GM18909 (cell line): ENCODE measurements at regions not wholly inside any gene's neighbourhood (a gene's known extent, or its start where the extent isn't known, plus 50 kb on each side); places are given as distances from the start of the nearest gene placed in this dataset.
"Not testable (repeated sequence)": the region's sequence is repeated elsewhere in the genome, so short reads cannot be mapped to it uniquely, and the experiment has no call there.

Experiments used
- ATAC-seq: cut with Tn5 transposase; IDR thresholded peaks from one replicate; pipeline ENCODE4 v1.9.1; 2021; ENCODE audit warnings: mild to moderate bottlenecking; ENCODE audit not compliant: unreplicated experiment, poor library complexity

DNA sequence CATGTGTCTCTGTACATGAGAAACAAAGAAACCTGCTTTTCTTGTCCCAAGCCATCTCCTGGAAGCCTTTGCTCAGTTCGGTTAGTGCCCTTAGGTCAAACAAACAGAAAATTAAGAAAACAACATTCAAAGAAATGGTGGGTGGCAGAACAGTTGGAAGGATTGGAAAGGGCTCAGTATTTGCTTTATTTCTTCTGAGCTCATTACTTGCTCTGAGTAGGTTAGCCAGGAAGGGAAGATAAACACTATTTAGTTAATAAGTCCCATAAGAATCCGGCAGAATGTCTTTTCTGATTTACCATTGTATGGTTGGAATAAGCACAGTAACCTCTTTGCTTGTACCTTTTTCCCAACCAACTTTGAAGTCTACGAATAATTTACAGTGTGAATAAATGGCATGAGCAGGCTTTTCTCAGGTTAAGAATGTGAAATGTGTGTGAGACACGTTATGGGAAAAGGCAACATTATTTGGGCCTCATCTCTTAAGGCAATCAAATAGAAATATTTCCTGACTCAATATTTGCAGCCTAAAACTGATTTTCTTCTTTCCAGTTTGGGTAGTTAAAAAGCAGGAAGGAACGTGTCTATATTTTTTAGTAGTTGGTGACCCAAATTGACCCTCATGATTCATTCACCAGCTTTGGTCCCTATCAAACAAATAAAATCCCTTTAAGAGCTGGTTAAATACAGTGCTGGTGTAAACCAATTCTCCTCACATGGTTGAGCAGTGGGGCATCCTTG lies 158.5 kb downstream of the DKK1 start:
- no peak for ATAC-seq

DNA sequence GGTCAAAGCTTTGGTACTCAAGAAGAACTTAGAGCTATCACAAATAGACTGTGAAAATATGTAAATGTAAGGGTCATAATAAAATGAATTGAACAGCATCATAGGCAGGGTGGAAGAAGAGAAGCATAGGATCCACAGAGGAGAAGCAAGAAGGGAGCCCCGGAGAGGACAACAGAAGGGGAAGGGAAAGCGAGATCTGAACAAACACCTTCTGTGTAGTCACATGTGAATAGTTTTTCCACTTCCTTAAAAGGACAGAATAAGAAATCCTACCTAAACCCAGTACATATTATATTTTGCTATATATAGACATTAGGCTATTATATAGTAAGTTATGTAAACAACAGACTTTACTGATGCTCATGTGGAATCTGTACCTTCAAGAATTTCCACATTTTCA lies 160.2 kb downstream of the DKK1 start:
- ATAC-seq, result no peak

DNA sequence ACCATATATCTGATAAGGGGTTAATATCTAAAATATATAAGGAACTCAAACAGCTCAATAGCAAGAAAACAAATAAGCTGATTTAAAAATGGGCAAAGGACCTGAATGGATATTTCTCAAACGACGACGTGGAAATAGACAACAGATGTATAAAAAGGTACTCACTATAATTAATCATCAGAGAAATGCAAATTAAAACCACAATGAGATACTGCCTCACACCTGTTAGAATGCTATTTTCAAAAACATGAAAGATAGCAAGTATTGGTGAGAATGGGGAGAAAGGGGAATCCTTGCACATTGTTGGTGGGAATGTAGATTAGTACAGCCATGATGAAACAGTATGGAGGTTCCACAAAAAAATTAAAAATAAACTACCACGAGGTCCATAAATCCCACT lies 163.2 kb downstream of the DKK1 start:
- no peak for ATAC-seq

DNA sequence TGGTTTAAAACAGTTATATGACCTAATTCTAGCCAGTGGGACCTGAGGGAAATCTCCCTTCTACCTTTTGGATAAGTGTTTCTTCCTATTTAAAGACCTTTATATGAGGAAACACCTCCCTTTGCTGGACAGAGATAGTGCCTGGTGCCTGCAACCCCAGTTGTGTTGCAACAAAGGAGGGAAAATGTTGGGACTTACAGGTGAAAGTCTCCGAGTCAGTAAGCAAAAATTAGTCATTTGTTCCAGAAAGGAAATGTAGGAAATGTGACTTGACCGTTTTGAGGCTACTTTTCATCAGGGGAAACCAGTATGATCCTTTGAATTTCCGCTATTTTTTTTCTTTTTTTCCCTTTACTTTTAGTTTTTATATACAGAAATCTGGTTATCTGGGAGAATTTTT lies 165.5 kb downstream of the DKK1 start:
- ATAC-seq, result no peak

DNA sequence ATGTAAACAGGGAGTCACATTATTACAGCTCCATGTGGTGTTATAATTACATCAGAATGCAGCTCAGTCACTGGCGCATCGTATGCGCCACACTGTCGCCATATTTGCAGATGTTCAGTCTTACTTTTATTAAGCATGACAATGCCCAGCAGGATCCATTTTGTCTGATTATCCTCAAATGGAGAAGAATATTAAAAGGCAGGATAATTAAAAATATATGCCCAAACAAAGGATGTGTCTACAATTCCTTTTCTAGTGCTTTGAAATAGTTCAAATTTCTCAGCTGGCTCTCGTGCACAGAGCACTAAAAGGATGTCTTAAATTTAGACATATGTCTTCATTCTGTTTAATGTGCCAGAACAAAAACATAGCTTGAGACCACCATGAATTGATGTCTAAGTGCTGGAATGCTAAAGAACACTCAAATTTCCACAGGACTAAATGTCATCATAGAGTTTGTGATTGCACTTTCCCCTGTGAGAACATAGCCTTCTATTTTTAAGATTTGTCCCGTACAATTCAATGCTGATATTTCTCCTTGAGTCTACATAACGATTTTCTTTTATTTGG lies 168.0 kb downstream of the DKK1 start:
- no peak for ATAC-seq

DNA sequence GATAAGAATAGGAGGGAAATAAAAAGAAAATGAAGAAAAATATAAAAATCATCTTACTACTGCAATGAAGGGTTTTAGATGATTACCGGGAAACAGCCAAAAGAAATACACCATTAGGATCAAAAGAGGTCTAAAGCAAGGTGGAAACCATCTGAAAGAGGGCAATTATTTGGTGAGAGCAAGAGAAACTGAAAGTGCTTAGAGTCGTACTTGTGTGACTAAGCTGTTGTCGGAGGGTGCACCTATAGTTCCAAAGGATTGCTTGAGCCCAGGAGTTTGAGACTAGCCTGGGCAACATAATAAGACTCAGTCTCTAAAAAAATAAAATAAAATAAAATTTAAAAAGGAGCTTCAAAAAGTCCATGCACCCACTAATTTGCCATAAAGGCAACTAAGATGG lies 169.5 kb downstream of the DKK1 start:
- peak; percentile 92 for ATAC-seq

DNA sequence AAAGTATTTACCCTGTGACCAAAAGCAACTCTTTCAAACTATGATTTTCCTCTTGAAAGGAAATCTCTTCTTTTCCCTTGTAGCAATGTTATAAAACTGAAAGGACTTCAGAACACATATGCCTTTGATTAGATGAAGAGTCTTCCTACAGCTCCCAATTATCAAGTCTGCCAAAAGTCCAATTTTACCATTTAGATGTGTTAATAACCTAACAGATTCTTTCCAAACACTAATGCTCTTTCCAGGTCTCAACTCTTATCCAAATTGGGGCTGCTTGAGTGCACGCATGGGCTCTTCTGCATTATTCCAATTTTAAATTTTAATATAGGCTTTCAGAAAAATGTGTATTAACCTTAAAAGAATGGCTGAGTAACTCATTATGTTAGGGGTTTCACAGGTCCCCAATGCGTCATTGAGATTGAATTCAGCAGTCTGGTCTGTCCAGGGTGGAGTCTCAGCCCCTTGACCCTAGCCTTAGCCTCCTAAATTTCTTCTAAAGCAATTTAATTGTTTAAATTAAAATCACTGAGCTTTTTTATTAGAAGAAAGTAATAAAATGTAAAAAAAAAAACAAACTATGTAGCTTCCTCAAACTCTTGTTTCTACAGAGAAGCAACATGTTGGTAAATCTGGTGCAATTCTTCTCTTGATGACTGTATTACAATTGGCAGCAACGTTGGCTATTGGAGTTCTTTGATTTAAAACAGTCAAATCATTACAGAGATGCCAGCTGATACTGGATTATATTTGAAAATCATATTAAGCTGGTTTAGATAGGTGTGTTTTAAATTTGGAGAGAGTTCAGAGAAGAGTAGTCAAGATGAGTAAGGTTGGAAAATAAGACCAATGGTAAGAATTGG lies 170.4 kb downstream of the DKK1 start:
- ATAC-seq, result no peak

DNA sequence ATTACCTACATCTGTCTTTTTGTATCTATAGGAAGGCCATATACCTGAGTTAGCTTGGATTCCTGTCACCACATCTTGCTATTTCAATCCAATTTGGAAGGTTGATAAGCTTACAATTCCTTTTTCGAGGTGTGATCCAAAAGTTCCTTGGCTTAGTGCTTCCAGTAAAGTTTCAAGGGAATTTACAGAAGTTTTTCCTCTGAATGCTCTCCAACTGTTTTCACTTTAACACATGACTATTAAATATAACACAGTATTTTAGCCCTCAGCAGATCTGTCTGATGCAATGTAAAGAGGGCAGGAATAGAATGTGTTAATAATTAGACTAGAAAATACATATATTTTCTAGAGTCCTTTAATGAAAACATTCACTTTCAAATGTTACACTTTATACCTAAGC lies 171.4 kb downstream of the DKK1 start:
- no peak for ATAC-seq

DNA sequence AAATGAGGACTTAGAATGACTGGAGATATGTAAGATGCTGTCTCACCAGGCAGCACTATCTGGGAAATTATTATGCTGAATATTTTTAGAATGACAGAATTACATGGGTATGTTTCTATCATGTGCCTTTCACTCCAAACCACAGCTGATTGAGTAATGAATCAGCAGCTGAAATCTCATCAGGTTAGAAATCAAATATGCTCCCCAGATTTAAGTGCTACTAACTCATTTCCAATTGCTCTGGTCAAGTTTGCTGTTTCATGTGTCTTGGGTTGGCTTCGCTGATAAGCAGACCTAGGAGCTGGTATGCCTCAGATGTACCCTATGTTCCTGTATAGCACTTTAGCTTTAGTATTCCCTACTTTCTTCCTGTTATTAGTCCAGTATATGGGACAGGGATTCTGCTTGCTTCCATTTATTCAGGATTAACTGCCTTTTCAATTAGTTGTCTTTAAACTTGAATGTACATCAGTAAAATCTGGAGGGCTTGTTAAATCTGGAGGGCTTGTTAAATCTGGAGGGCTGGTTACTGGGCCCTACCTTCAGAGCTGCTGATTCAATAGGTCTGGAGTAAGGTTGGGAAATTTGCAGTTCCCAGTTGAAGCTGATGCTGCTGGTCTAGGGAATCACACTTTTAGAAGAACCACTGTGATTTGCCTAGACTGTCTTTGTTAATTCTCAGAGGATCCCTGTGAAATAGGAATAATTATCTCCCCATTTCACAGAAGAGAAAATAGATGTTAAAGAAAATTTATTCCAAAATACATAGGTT lies 172.9 kb downstream of the DKK1 start:
- ATAC-seq, result no peak

DNA sequence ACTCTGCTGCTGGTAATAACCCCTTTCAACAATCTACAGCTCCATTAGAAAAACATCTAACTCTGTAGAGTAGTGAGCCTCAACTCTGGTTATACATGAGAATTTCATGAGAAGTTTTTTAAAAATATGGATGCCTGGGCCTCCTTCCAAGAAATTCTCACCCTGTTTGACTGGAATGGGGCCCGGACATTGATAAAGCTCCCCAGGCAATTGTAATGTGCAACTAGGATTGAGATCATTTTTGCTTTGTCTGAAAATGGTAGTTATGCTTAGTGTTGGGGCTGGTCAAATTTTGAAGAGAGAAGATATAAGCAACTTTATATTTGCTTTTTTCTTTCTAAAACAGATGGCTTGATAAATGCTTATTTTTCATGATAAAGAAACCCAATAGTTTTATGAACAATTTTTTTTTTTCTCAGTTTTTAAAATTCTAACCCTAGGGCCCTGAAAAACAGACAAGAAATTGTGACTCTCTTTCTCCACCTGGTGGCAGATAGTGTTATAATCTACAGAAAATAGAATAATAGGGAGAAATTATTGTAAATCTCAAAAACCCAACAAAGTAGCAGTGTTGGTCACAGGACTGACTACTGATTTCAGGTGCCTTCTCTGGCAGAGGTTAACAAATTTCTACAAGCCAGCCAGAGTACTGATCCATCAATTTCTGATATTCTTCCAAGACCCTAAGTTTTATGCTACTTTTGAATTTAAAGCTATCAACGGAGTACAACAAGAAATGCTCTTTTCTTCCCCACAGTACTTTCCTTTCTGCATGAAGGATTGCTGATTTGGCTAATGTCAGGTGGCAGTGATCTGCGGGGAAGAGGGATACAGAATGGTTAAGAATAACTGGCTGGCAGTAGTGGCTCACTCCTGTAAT lies 174.8 kb downstream of the DKK1 start:
- peak; percentile 54 for ATAC-seq

DNA sequence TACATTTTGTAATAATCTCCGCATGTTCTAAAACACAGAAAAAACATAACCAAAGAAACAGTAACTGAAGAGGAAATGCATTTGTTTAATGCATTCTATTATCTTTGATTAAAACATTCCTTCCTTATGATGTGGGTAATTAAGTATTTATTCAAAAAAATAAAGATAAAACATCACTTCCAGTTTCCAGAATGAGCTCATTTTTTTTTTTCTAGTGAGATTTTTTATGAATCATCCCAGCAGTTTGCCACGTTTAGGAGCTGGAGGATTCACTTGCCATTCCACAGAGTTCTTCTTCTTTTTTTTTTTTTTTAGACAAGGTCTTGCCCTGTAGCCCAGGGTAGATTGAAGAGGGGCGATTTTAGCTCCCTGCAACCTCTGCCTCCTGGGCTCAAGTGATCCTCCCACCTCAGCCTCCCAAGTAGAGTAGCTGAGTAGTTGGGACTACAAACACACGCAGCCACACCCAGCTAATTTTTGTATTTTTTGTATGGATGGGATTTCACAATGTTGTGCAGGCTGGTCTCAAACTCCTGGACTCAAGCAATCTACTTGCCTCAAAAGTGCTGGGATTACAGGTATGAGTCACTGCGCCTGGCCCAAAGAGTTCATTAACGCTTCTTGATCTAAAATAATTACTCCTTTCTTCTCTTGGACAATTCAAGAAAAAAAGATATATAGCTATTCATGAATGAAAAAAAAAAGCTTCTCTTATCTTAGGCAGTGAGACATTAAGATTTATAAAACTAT lies 177.3 kb downstream of the DKK1 start:
- ATAC-seq, result no peak

DNA sequence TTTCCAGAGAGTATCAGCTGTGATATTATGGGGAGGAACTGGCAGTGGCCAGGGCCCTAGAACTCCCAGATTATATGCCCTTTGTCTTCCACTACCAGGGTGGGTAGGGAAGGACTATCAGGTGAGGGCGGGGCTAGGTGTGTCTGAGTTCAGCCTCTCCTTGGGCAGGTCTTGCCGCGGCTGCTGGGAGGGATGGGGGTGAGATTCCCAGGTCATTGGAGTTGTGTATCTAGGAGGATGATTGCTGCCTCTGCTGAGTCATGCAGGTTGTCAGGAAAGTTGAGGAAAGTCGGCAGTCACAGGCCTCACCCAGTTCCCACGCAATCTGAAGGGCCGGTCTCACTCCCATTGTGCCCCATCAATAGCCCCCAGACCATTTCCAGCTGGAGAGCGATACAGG lies 185.2 kb downstream of the DKK1 start:
- ATAC-seq, result no peak

DNA sequence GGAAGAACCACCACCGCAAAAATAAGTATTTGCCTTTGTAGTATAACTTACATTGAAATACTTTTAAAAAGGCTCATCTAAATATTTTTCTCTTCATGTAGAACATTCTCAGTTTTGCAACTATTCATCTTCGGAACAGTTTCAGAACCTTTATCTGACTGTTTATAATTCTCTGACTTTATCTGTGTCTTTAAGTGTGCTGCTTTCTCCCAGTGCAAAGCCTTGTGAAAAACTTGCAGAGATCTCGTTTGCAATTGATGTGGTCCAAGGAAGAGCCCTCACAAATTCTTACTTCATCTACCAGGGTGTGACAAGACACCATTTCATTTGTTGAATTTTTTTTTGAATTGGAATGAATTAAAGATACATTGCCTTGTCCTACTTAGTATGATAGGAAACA lies 186.4 kb downstream of the DKK1 start:
- ATAC-seq, result no peak

DNA sequence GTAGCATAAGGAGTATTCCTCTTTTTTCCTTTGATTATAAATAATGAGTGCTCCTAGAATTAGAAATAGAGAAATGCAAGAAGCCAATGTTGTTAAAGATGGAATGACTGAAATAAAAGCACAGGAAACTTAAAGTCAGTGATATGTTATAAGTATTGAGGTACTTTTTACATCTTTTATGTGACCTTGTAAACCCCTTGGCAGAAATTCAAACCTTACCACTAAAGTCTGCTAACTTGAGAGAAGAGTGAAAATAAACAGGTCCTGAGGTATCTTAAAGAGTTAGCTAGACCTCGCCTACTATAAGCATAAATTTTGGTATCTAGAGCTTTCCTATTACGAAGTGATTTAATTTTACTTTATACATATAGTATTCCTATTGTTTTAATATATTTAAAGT lies 188.2 kb downstream of the DKK1 start:
- ATAC-seq, result no peak

DNA sequence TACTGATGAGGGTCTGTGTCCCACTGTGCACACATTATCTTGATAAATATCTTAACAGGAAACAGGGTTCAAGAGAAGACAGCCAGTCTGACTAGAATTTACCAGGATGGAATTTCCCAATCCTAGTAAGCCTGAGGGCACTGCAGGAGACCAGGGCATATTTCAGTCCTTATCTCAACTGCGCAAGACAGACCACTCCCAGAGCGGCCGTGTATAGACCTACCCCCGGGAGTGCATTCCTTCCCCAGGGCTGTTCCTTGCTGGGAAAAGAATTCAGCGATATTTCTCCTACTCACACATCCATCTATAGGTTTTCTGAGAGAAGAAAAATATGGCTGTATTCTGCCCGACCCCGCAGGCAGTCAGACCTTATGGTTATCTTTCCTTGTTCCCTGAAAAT lies 191.3 kb downstream of the DKK1 start:
- not testable (repeated sequence) for ATAC-seq

DNA sequence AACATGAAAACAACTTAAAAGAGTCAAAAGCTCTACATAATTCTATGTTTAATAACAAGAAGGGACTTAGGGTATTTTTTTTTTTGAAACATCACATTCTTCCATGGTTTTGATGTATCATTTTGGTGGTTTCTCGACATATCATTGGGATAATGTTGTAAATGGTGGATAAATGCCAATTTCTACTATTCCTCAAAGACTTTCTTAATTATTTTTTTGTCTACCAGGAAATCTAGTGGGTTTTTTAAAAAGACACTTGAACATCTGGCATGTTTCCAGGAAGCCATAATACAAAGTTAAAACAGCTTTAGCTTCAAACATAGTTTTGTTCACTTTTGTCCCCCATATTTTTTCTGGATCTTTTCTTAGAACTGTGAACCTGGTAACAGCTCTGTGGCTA lies 200.4 kb downstream of the DKK1 start:
- no peak for ATAC-seq

DNA sequence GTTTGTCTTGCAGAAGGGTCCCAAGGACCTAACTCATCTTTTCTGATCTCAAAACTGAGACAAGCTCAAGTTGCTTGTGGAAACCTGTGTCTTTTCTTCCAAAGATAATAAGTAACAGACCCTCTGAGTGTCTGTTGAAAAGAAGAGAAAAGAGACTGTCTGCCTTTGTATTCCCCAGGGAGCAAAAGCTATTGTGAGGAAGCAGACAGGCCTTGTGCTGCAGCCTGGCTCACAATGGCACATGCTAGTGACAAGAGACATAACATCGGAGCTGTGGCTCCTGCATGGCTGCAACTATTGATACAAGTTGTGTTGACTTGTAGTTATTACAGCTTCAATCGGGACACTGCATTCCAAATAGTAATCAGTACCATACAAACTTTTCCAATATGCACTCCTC lies 202.9 kb downstream of the DKK1 start:
- no peak for ATAC-seq

DNA sequence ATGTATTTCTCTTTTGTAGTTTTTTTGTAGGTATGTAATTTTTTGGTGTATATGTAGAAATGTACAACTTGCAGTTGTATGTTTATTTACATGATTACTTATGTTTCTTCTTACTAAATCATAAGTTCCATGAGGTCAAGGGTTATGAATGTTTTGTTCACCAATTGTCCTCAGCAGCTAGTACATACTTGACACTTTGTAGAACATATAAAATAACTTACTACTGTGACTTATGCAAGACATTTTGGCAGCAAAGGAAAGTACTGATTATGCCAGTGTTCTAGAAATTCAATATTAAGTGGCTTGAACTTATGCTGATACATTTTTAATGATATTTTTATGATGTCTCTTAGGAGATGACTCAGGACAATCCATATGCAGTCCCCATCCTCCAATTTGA lies 209.6 kb downstream of the DKK1 start:
- no peak for ATAC-seq

DNA sequence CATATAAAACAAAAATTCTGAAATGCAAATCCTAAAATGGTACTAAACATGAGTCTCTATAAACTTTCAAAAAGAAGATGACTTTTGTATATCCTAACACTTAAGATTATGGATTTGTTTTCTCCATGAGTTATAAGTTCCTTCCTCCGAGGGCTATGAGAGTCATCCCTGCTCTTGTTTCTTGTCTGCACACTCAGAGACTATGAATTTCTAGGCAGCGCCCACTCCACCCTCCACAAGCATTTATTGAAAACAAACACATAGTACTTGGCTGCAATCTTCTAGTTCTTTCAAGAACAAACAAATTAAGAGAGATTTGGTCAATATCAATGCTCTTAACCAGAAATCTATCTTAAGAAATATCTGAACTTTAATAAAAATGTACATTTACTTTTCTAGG lies 211.7 kb downstream of the DKK1 start:
- ATAC-seq, result no peak
